Stimulated activated CD4-positive, alpha-beta T cell treated with anti-CD3 and anti-CD28 coated beads, Interleukin-1b, Interleukin-23, amount 100 ng/mL, for 4 hours (primary cell): ENCODE measurements at regions not wholly inside any gene's neighbourhood (a gene's known extent, or its start where the extent isn't known, plus 50 kb on each side); places are given as distances from the start of the nearest gene placed in this dataset.
A peak's percentile ranks its signal among the peaks of the same experiment; 100 is the strongest.

Source experiments
- DNase-seq, 2 donors: peaks; one replicate each; pipeline ENCODE4 v3.0.0-alpha.2; 2020; ENCODE audit warnings: low read depth in 2 of 2

GRCh38 chr13:39938596-39938995 is 283.1 kb downstream of the COG6 start:
- DNase-seq, result no peak

GRCh38 chr13:39941236-39941635 is 285.8 kb downstream of the COG6 start:
- no peak for DNase-seq

- DNase-seq, result no peak
Measured at GRCh38 chr13:39941911-39942551, 286.6 kb downstream of the COG6 start.

- peak; percentile 60 to 64 for DNase-seq
Measured at GRCh38 chr13:39942552-39943273, 287.3 kb downstream of the COG6 start.

- DNase-seq, result no peak
Measured at GRCh38 chr13:39943711-39944110, 288.2 kb downstream of the COG6 start.

GRCh38 chr13:39945226-39945625 is 289.8 kb downstream of the COG6 start:
- DNase-seq, result no peak

- DNase-seq, result no peak
Measured at GRCh38 chr13:39946769-39947168, 291.3 kb downstream of the COG6 start.

- DNase-seq, result no peak
Measured at GRCh38 chr13:39951301-39951700, 295.8 kb downstream of the COG6 start.

- no peak for DNase-seq
Measured at GRCh38 chr13:39952249-39953233, 297.1 kb downstream of the COG6 start.

GRCh38 chr13:39954476-39954875 is 299.0 kb downstream of the COG6 start:
- no peak for DNase-seq

- DNase-seq, result no peak
Measured at GRCh38 chr13:39955560-39955959, 300.1 kb downstream of the COG6 start.

GRCh38 chr13:39956036-39956435 is 300.6 kb downstream of the COG6 start:
- DNase-seq, result peak in 1 of 2 donors; percentile 28

- DNase-seq, result no peak
Measured at GRCh38 chr13:39957868-39958677, 302.6 kb downstream of the COG6 start.

- DNase-seq, result no peak
Measured at GRCh38 chr13:39959497-39960144, 304.2 kb downstream of the COG6 start.

- DNase-seq, result no peak
Measured at GRCh38 chr13:39960191-39960590, 304.7 kb downstream of the COG6 start.

- DNase-seq, result no peak
Measured at GRCh38 chr13:39961036-39961435, 305.6 kb downstream of the COG6 start.

GRCh38 chr13:39963612-39964011 is 308.1 kb downstream of the COG6 start:
- no peak for DNase-seq

GRCh38 chr13:39965309-39965708 is 309.8 kb downstream of the COG6 start:
- DNase-seq, result no peak

GRCh38 chr13:39967199-39967959 is 311.9 kb downstream of the COG6 start:
- DNase-seq, result no peak
